Activated CD4-positive, CD25-positive, alpha-beta regulatory T cell treated with anti-CD3 and anti-CD28 coated beads, Interleukin-2, amount 50 U/mL, for 24 hours (primary cell): ENCODE measurements at regions not wholly inside any gene's neighbourhood (a gene's known extent, or its start where the extent isn't known, plus 50 kb on each side); places are given as distances from the start of the nearest gene placed in this dataset.

Source experiments
- ATAC-seq, 2 donors: fragments of 150-1000 bp; cut with Tn5 transposase; one replicate each; pipeline ENCODE4 v1.10.0; 2021; ENCODE audit warnings: mild to moderate bottlenecking in 1 of 2, moderate library complexity in 1 of 2

- ATAC-seq, result no peak
Observed at GRCh38 chr13:89628567-89628966, 1718.9 kb upstream of the MIR17HG start.

- ATAC-seq, result no peak
Observed at GRCh38 chr13:89650226-89650625, 1697.3 kb upstream of the MIR17HG start.

GRCh38 chr13:89660752-89661151, 1686.7 kb upstream of the MIR17HG start:
- ATAC-seq, result no peak

- ATAC-seq, result no peak
Observed at GRCh38 chr13:89673789-89674311, 1673.6 kb upstream of the MIR17HG start.

GRCh38 chr13:89678466-89679121, 1668.9 kb upstream of the MIR17HG start:
- no peak for ATAC-seq

GRCh38 chr13:89684896-89685295, 1662.6 kb upstream of the MIR17HG start:
- no peak for ATAC-seq

GRCh38 chr13:89686171-89686570, 1661.3 kb upstream of the MIR17HG start:
- no peak for ATAC-seq

GRCh38 chr13:89687066-89687465, 1660.4 kb upstream of the MIR17HG start:
- ATAC-seq, result no peak

GRCh38 chr13:89688918-89689317, 1658.6 kb upstream of the MIR17HG start:
- ATAC-seq, result no peak

- ATAC-seq, result no peak
Observed at GRCh38 chr13:89694451-89694850, 1653.0 kb upstream of the MIR17HG start.

GRCh38 chr13:89695343-89696257, 1651.9 kb upstream of the MIR17HG start:
- ATAC-seq, result no peak

- ATAC-seq, result no peak
Observed at GRCh38 chr13:89701913-89702312, 1645.6 kb upstream of the MIR17HG start.

- no peak for ATAC-seq
Observed at GRCh38 chr13:89704040-89704439, 1643.4 kb upstream of the MIR17HG start.

GRCh38 chr13:89708013-89708412, 1639.5 kb upstream of the MIR17HG start:
- ATAC-seq, result no peak

GRCh38 chr13:89721216-89721615, 1626.3 kb upstream of the MIR17HG start:
- no peak for ATAC-seq

GRCh38 chr13:89726690-89727435, 1620.6 kb upstream of the MIR17HG start:
- no peak for ATAC-seq

- no peak for ATAC-seq
Observed at GRCh38 chr13:89733829-89734228, 1613.7 kb upstream of the MIR17HG start.

- ATAC-seq, result no peak
Observed at GRCh38 chr13:89737051-89737450, 1610.4 kb upstream of the MIR17HG start.

- ATAC-seq, result no peak
Observed at GRCh38 chr13:89738072-89738471, 1609.4 kb upstream of the MIR17HG start.

- ATAC-seq, result no peak
Observed at GRCh38 chr13:89740994-89741685, 1606.3 kb upstream of the MIR17HG start.

GRCh38 chr13:89746554-89746953, 1600.9 kb upstream of the MIR17HG start:
- no peak for ATAC-seq

GRCh38 chr13:89748716-89749115, 1598.8 kb upstream of the MIR17HG start:
- ATAC-seq, result no peak

GRCh38 chr13:89749888-89750287, 1597.6 kb upstream of the MIR17HG start:
- no peak for ATAC-seq
